ENCODE measurements at regions not wholly inside any gene's neighbourhood (a gene's known extent, or its start where the extent isn't known, plus 50 kb on each side); places are given as distances from the start of the nearest gene placed in this dataset.
"Not testable (repeated sequence)": the region's sequence is repeated elsewhere in the genome, so short reads cannot be mapped to it uniquely, and the experiment has no call there.

DNA sequence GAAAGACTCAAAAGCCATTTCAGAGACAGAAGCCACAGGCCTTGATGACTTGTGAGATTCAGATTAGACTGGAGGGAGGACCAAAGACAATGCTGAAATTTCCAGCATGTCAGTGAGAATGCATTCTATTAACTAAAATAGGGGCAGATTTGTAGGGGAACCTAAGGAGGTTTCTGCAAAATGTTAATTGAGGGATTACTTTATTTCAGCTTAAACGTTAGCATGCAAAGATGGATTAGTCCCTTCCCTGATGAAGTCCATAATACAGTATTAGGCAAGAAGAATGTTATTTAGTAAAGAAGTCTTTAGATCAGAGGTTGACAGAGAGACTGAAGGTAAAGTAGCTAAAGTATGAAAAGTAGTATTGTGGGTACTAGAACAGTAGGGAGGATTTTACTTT, 98.9 kb upstream of the NBPF9 start:
- TF ChIP-seq CTCF (IDR thresholded peaks at IDR 0.05; ENCODE audit: borderline replicate concordance, extremely low read depth, low read length, poor library complexity, severe bottlenecking); EZH2 (IDR thresholded peaks at IDR 0.05; ENCODE audit: borderline replicate concordance, low read depth, low read length, severe bottlenecking): not testable (repeated sequence)

Measured in DND-41 (cell line).